Skeletal muscle satellite cell (primary cell): ENCODE measurements at regions not wholly inside any gene's neighbourhood (a gene's known extent, or its start where the extent isn't known, plus 50 kb on each side); places are given as distances from the start of the nearest gene placed in this dataset.

Source experiments
- H3K27me3 ChIP-seq: 2 replicates; pipeline ENCODE4 v1.7.0; 2013; ENCODE audit warnings: low read length; ENCODE audit not compliant: control insufficient read depth, insufficient read depth
- H3K36me3 ChIP-seq: 2 replicates; pipeline ENCODE4 v1.7.0; 2013; ENCODE audit warnings: mild to moderate bottlenecking, control low read depth, low read length; ENCODE audit not compliant: insufficient read depth
- H3K4me1 ChIP-seq: 2 replicates; pipeline ENCODE4 v1.7.0; 2013; ENCODE audit warnings: low read length; ENCODE audit not compliant: control insufficient read depth, insufficient read depth
- H3K4me2 ChIP-seq: 2 replicates; pipeline ENCODE4 v1.7.0; 2013; ENCODE audit warnings: mild to moderate bottlenecking, low read length
- H3K4me3 ChIP-seq: 2 replicates; pipeline ENCODE4 v1.7.0; 2013; ENCODE audit warnings: low read length
- H3K9ac ChIP-seq: 2 replicates; pipeline ENCODE4 v1.7.0; 2013; ENCODE audit warnings: mild to moderate bottlenecking, low read depth, low read length, moderate library complexity
- H3K9me3 ChIP-seq: replicated peaks from 2 replicates; pipeline ENCODE4 v1.7.0; 2013; ENCODE audit warnings: mild to moderate bottlenecking, control low read depth, low read length

- H3K27me3 ChIP-seq = no peaks in the 10 kb centered on the region
- no peaks in the 10 kb centered on the region for H3K4me1 ChIP-seq
- H3K4me3 ChIP-seq = no peak overlapping the region
- H3K36me3 ChIP-seq = no peaks in the 10 kb centered on the region
- H3K9ac ChIP-seq = no peak overlapping the region
- H3K9me3 ChIP-seq = no peaks in the 10 kb centered on the region
- no peak overlapping the region for H3K4me2 ChIP-seq
These were observed 413.2 kb upstream of the SLC14A2 start for GRCh38 chr18:45202061-45202460.

GRCh38 chr18:45203677-45204076 is 411.6 kb upstream of the SLC14A2 start:
- Histone ChIP-seq H3K9ac (no peak overlapping the region), H3K4me3 (no peak overlapping the region), H3K4me1 (no peaks in the 10 kb centered on the region), H3K27me3 (no peaks in the 10 kb centered on the region), H3K36me3 (no peaks in the 10 kb centered on the region), H3K9me3 (no peaks in the 10 kb centered on the region), H3K4me2 (no peak overlapping the region)

- Histone ChIP-seq H3K4me1 (no peaks in the 10 kb centered on the region), H3K9ac (no peak overlapping the region), H3K9me3 (no peaks in the 10 kb centered on the region), H3K36me3 (no peaks in the 10 kb centered on the region), H3K4me2 (no peak overlapping the region), H3K4me3 (no peak overlapping the region), H3K27me3 (peaks cover 5% of the 10 kb centered on the region)
These were observed 407.9 kb upstream of the SLC14A2 start for GRCh38 chr18:45207328-45207727.

DNA sequence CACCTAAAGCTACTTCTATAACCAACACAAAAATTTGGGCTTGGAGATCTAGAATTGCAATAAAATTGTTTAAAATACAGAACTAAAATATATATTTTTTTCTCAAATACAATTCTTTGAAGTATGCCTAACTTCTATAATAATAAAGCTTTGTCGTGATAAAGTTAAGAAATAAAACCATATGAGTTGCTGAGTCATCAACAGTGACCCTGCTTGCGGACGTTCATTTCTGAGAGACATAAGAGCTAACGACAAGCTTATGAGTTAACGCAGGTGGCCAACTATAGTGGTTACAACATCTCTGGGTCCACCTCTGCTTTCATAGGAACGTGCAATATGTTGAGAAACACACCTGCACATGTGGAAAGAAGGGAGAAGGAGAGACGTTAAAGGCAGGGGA is 407.1 kb upstream of the SLC14A2 start:
- Histone ChIP-seq H3K9me3 (no peaks in the 10 kb centered on the region), H3K27me3 (peaks cover 5% of the 10 kb centered on the region), H3K4me3 (no peak overlapping the region), H3K4me2 (no peak overlapping the region), H3K36me3 (no peaks in the 10 kb centered on the region), H3K4me1 (no peaks in the 10 kb centered on the region), H3K9ac (no peak overlapping the region)

DNA sequence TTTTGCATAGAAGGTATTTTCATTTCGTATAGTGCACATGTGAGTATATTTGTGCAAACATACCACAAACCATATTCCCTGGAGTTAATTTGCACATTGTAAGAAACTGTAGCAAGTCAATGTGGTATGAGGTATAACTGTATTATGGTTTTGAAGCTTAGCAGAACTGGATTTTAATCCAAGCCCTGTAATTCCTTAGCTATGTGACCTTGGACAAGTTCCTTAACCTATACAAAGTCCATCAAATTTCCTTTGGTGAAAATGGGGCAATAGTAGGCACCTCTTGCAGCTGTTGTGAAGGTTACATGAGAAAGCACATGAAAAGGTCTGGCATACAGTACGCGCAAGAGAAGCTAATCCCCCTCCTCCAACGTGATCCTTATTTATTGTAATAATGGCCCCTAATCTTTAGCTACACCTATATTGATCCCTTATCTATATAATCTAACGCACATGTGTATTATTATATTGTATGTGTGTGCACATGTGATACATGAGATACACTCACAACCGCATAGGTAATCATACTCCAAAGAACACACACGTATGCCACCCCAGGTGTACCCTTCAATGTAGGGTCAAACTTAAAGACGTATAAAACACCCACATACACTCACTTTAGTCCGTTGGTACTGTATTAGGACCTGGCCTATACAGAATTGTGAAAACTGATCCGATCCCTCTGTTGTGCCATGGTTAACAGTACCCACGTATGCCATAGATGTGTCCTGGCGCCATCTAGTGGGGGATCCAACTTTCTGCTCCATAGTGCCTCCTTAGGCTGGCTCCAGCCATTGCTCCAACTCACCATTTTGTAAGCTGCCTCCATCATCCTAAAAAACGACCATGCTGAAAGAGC is 402.9 kb upstream of the SLC14A2 start:
- Histone ChIP-seq H3K9me3 (no peaks in the 10 kb centered on the region), H3K4me1 (no peaks in the 10 kb centered on the region)

GRCh38 chr18:45213040-45213333 is 402.3 kb upstream of the SLC14A2 start:
- H3K27me3 ChIP-seq = peaks cover 5% of the 10 kb centered on the region
- H3K4me2 ChIP-seq = no peak overlapping the region
- H3K4me3 ChIP-seq = no peak overlapping the region
- no peaks in the 10 kb centered on the region for H3K9me3 ChIP-seq
- no peak overlapping the region for H3K9ac ChIP-seq
- no peaks in the 10 kb centered on the region for H3K4me1 ChIP-seq
- H3K36me3 ChIP-seq = no peaks in the 10 kb centered on the region

More for the DNA sequence above, 402.9 kb upstream of the SLC14A2 start:
- Histone ChIP-seq H3K36me3 (no peaks in the 10 kb centered on the region), H3K27me3 (peaks cover 5% of the 10 kb centered on the region), H3K4me3 (no peak overlapping the region), H3K4me2 (no peak overlapping the region), H3K9ac (no peak overlapping the region)

GRCh38 chr18:45218436-45218835 is 396.8 kb upstream of the SLC14A2 start:
- Histone ChIP-seq H3K9ac (no peak overlapping the region), H3K36me3 (no peaks in the 10 kb centered on the region), H3K4me2 (no peak overlapping the region), H3K27me3 (no peaks in the 10 kb centered on the region), H3K4me1 (peaks cover 6% of the 10 kb centered on the region), H3K9me3 (no peaks in the 10 kb centered on the region), H3K4me3 (no peak overlapping the region)

GRCh38 chr18:45221363-45221762 is 393.9 kb upstream of the SLC14A2 start:
- peaks cover 6% of the 10 kb centered on the region for H3K4me1 ChIP-seq
- H3K36me3 ChIP-seq = no peaks in the 10 kb centered on the region
- no peaks in the 10 kb centered on the region for H3K27me3 ChIP-seq
- H3K4me2 ChIP-seq = no peak overlapping the region
- no peaks in the 10 kb centered on the region for H3K9me3 ChIP-seq
- H3K9ac ChIP-seq = no peak overlapping the region
- no peak overlapping the region for H3K4me3 ChIP-seq

DNA sequence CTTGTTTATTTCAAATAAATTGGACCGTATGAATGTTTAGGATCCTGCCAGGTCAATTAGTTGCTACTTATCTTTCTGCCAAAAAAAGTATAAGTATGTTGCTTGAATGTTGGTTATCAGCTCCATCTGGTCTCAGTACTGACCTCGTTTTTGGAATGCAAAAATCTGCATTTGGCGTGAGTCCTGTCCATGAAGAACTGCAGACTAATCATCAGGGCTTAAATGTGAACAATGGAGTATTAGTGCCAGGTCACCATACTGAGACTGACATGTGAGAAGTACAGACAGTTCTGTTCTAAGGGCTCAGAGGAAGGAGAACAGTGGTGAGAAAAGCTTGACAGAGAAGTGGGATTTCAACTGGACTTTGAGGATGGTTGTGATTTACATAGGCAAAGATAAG is 393.1 kb upstream of the SLC14A2 start:
- peaks cover 6% of the 10 kb centered on the region for H3K4me1 ChIP-seq
- H3K9me3 ChIP-seq = no peaks in the 10 kb centered on the region
- no peak overlapping the region for H3K9ac ChIP-seq
- H3K27me3 ChIP-seq = no peaks in the 10 kb centered on the region
- no peak overlapping the region for H3K4me3 ChIP-seq
- no peak overlapping the region for H3K4me2 ChIP-seq
- no peaks in the 10 kb centered on the region for H3K36me3 ChIP-seq

GRCh38 chr18:45227001-45227742 is 388.1 kb upstream of the SLC14A2 start:
- Histone ChIP-seq H3K9ac (no peak overlapping the region), H3K4me2 (no peak overlapping the region), H3K27me3 (no peaks in the 10 kb centered on the region), H3K36me3 (no peaks in the 10 kb centered on the region), H3K4me1 (no peaks in the 10 kb centered on the region), H3K9me3 (no peaks in the 10 kb centered on the region), H3K4me3 (no peak overlapping the region)

DNA sequence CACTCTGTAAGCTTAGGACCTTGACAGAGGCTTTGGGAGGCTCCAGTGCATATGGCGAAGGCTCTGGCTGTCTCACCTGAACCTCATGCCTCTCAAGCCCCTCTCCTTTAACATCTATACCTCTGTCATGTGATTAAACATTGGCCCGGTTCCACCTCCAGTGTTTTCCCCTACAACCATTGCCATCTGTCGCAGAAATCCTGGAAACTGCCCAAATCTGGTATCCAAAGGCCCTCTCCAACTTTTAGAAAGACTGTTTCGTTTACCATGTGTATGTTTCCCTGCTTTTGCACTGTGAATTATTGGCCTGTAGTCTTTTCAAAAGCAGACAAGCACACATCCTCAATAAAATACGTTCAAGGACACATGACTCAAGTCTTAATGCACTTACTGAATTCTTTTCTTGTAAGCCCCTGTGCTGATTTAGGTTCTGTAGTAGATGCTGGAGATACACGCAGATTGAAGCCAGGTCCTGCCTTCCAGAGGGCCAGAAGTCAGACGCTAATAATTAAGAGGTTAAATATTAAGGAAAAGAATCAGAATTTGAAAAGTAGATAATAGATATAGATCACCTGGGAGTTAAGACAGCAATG is 386.4 kb upstream of the SLC14A2 start:
- Histone ChIP-seq H3K27me3 (no peaks in the 10 kb centered on the region), H3K36me3 (no peaks in the 10 kb centered on the region), H3K4me2 (no peak overlapping the region), H3K9me3 (no peaks in the 10 kb centered on the region), H3K4me1 (no peaks in the 10 kb centered on the region), H3K4me3 (no peak overlapping the region), H3K9ac (no peak overlapping the region)
